HEK293 (cell line): ENCODE measurements at regions not wholly inside any gene's neighbourhood (a gene's known extent, or its start where the extent isn't known, plus 50 kb on each side); places are given as distances from the start of the nearest gene placed in this dataset.
A peak's percentile ranks its signal among the peaks of the same experiment; 100 is the strongest.

Experiments
- CTCF ChIA-PET: fragments of 350-600 bp; formaldehyde crosslinking; extraction: SDS; loops from one replicate; lab custom pipeline; 2021; ENCODE audit warnings: antibody characterized with exemption; lab: Yijun Ruan, JAX
- POLR2A ChIA-PET: fragments of 300-600 bp; formaldehyde crosslinking; extraction: SDS; loops from one replicate; lab custom pipeline; 2020; ENCODE audit warnings: antibody characterized with exemption, inconsistent platforms; lab: Yijun Ruan, JAX
- H3K27ac ChIP-seq: fragments of 200-500 bp; sonication (Bioruptor generic); 2 replicates; pipeline ENCODE4 v1.5.1; 2014; ENCODE audit warnings: low read depth, low read length, control low read depth, inconsistent platforms; ENCODE audit errors: extremely low read depth
- H3K36me3 ChIP-seq, 2 experiments: fragments of 200-500 bp in 1 of 2; sonication (Bioruptor generic) in 1 of 2; 1 replicate in 1 of 2; 2 replicates in 1 of 2; pipeline ENCODE4 v1.5.1; 2014 to 2017; ENCODE audit warnings: inconsistent platforms in 2 of 2, low read length in 2 of 2; ENCODE audit not compliant: control insufficient read depth in 2 of 2, insufficient read depth in 1 of 2
- H3K4me1 ChIP-seq: fragments of 200-500 bp; sonication (Bioruptor generic); 2 replicates; pipeline ENCODE4 v1.5.1; 2014; ENCODE audit warnings: mild to moderate bottlenecking, low read length, inconsistent platforms; ENCODE audit not compliant: control insufficient read depth, insufficient read depth
- H3K4me3 ChIP-seq: 2 replicates; pipeline ENCODE4 v1.5.1; 2011; ENCODE audit warnings: low read depth, mild to moderate bottlenecking, control low read depth, low read length, moderate library complexity
- H3K9me3 ChIP-seq: fragments of 200-500 bp; sonication (Bioruptor generic); 2 replicates; pipeline ENCODE4 v1.5.1; 2014; ENCODE audit warnings: low read depth, low read length, inconsistent platforms; ENCODE audit not compliant: control insufficient read depth, insufficient read depth
- BCL11B ChIP-seq: fragments of 450-650 bp; formaldehyde crosslinking; IDR thresholded peaks from 2 replicates; pipeline ENCODE4 v1.5.1; 2016; ENCODE audit warnings: low read depth, missing biosample characterization, missing genetic modification characterization
- FEZF1 ChIP-seq: fragments of 450-650 bp; formaldehyde crosslinking; IDR thresholded peaks from 2 replicates; pipeline ENCODE4 v1.5.1; 2016; ENCODE audit warnings: missing biosample characterization, missing genetic modification characterization
- KLF16 ChIP-seq: fragments of 450-650 bp; formaldehyde crosslinking; IDR thresholded peaks from 2 replicates; pipeline ENCODE4 v1.5.1; 2017; ENCODE audit warnings: missing biosample characterization, missing genetic modification characterization
- KLF17 ChIP-seq: fragments of 450-650 bp; formaldehyde crosslinking; IDR thresholded peaks from 2 replicates; pipeline ENCODE4 v1.5.1; 2016; ENCODE audit warnings: missing biosample characterization, missing genetic modification characterization
- SP2 ChIP-seq: fragments of 450-650 bp; formaldehyde crosslinking; IDR thresholded peaks from 2 replicates; pipeline ENCODE4 v1.5.1; 2016; ENCODE audit warnings: missing biosample characterization, missing genetic modification characterization
- TRIM28 ChIP-seq: IDR thresholded peaks from 2 replicates; pipeline ENCODE4 v1.6.1; 2011; ENCODE audit warnings: low read length, control low read depth, borderline replicate concordance
- ZNF140 ChIP-seq: fragments of 450-650 bp; formaldehyde crosslinking; IDR thresholded peaks from 2 replicates; pipeline ENCODE4 v1.5.1; 2016; ENCODE audit warnings: missing biosample characterization, missing genetic modification characterization
- ZNF2 ChIP-seq: fragments of 450-650 bp; formaldehyde crosslinking; IDR thresholded peaks from 2 replicates; pipeline ENCODE4 v1.5.1; 2016; ENCODE audit warnings: missing biosample characterization, missing genetic modification characterization
- ZNF23 ChIP-seq: fragments of 450-650 bp; formaldehyde crosslinking; IDR thresholded peaks from 2 replicates; pipeline ENCODE4 v1.5.1; 2016; ENCODE audit warnings: missing biosample characterization, missing genetic modification characterization, borderline replicate concordance
- ZNF239 ChIP-seq: fragments of 450-650 bp; formaldehyde crosslinking; IDR thresholded peaks from 2 replicates; pipeline ENCODE4 v1.5.1; 2016; ENCODE audit warnings: missing biosample characterization, missing genetic modification characterization
- ZNF518A ChIP-seq: fragments of 450-650 bp; formaldehyde crosslinking; conservative IDR thresholded peaks from 2 replicates; pipeline ENCODE4 v1.5.1; 2016; ENCODE audit warnings: low read depth, missing biosample characterization, missing genetic modification characterization
- ZNF558 ChIP-seq: fragments of 450-650 bp; formaldehyde crosslinking; IDR thresholded peaks from 2 replicates; pipeline ENCODE4 v1.5.1; 2016; ENCODE audit warnings: missing biosample characterization, missing genetic modification characterization

GRCh38 chr9:78879324-78880100 is 582.6 kb downstream of the PSAT1 start:
- ChIA-PET CTCF (no interaction called here), POLR2A (no interaction called here)
- Histone ChIP-seq H3K4me1 (no peaks in the 10 kb centered on the region), H3K36me3 (no peaks in the 10 kb centered on the region), H3K9me3 (no peaks in the 10 kb centered on the region), H3K4me3 (no peak overlapping the region), H3K27ac (no peak overlapping the region)
- TF ChIP-seq KLF17 (tag by site-specific recombination) (no peak), KLF16 (no peak), ZNF518A (tag by site-specific recombination) (no peak), TRIM28 (no peak)

- Histone ChIP-seq H3K9me3 (no peaks in the 10 kb centered on the region), H3K4me3 (no peak overlapping the region), H3K36me3 (no peaks in the 10 kb centered on the region), H3K4me1 (no peaks in the 10 kb centered on the region), H3K27ac (no peak overlapping the region)
- CTCF ChIA-PET: no interaction called here
- TF ChIP-seq ZNF558 (tag by site-specific recombination): no peak
- peak; percentile 58; the same call in 1 of the 2 replicates for TF ChIP-seq ZNF140 (tag by site-specific recombination)
- POLR2A ChIA-PET: no interaction called here
Observed at GRCh38 chr9:78881295-78881694, 584.4 kb downstream of the PSAT1 start.

- no peaks in the 10 kb centered on the region for H3K4me1 ChIP-seq
- POLR2A ChIA-PET: no interaction called here
- CTCF ChIA-PET: interaction anchor here (1.0 kb wide), 1 partner anchor 8 kb away, joined by 3 read pairs; no protein-coding TSS in a partner anchor
Observed at GRCh38 chr9:78882481-78882880, 585.6 kb downstream of the PSAT1 start.

GRCh38 chr9:78884611-78885150 is 587.8 kb downstream of the PSAT1 start:
- POLR2A ChIA-PET: no interaction called here
- CTCF ChIA-PET: no interaction called here
- no peaks in the 10 kb centered on the region for H3K36me3 ChIP-seq
- H3K4me1 ChIP-seq: no peaks in the 10 kb centered on the region
- H3K27ac ChIP-seq: no peak overlapping the region
- no peak overlapping the region for H3K4me3 ChIP-seq
- TF ChIP-seq KLF16 (no peak), ZNF2 (tag by site-specific recombination) (no peak), FEZF1 (tag by site-specific recombination) (no peak), ZNF23 (no peak), ZNF239 (tag by site-specific recombination) (no peak), SP2 (no peak)
- H3K9me3 ChIP-seq: no peaks in the 10 kb centered on the region

More at GRCh38 chr9:78882481-78882880, 585.6 kb downstream of the PSAT1 start:
- Histone ChIP-seq H3K4me3 (no peak overlapping the region), H3K36me3 (no peaks in the 10 kb centered on the region), H3K9me3 (no peaks in the 10 kb centered on the region), H3K27ac (no peak overlapping the region)
- no peak for TF ChIP-seq BCL11B (tag by site-specific recombination)
